Fibroblast of lung (primary cell): ENCODE measurements at regions not wholly inside any gene's neighbourhood (a gene's known extent, or its start where the extent isn't known, plus 50 kb on each side); places are given as distances from the start of the nearest gene placed in this dataset.

Experiments
- DNase-seq, 2 donors: peaks; one replicate each; pipeline versions ENCODE4 v3.0.0 to v3.0.0-alpha.2; 2010; ENCODE audit warnings: low read depth in 2 of 2
- H2AFZ ChIP-seq: 2 replicates; pipeline ENCODE4 v1.5.1; 2012; ENCODE audit warnings: low read length, control low read depth, inconsistent platforms
- H3K27ac ChIP-seq: 2 replicates; pipeline ENCODE4 v1.5.1; 2011; ENCODE audit warnings: low read length, control low read depth; ENCODE audit not compliant: insufficient read depth
- H3K27me3 ChIP-seq: 2 replicates; pipeline ENCODE4 v1.5.1; 2011; ENCODE audit warnings: mild to moderate bottlenecking, low read length; ENCODE audit not compliant: control insufficient read depth, insufficient read depth
- H3K36me3 ChIP-seq: 2 replicates; pipeline ENCODE4 v1.5.1; 2011; ENCODE audit warnings: low read length; ENCODE audit not compliant: control insufficient read depth, insufficient read depth
- H3K4me1 ChIP-seq: 2 replicates; pipeline ENCODE4 v1.5.1; 2011; ENCODE audit warnings: low read length; ENCODE audit not compliant: control insufficient read depth, insufficient read depth; ENCODE audit errors: extremely low read depth
- H3K4me2 ChIP-seq: 2 replicates; pipeline ENCODE4 v1.5.1; 2011; ENCODE audit warnings: low read length, control low read depth; ENCODE audit not compliant: insufficient read depth; ENCODE audit errors: extremely low read depth
- H3K4me3 ChIP-seq, 4 experiments: fragments of 200-600 bp in 1 of 4; sonication (generic) in 1 of 4; replicated peaks in 1 of 4; 2 replicates each; pipeline ENCODE4 v1.5.1; 2011 to 2016; ENCODE audit warnings: low read length in 4 of 4, low read depth in 3 of 4, mild to moderate bottlenecking in 3 of 4, control low read depth in 2 of 4, inconsistent platforms in 1 of 4, mixed read lengths in 1 of 4; ENCODE audit not compliant: insufficient read depth in 1 of 4; ENCODE audit errors: control extremely low read depth in 1 of 4
- H3K79me2 ChIP-seq: 2 replicates; pipeline ENCODE4 v1.5.1; 2012; ENCODE audit warnings: mild to moderate bottlenecking, low read length, inconsistent platforms; ENCODE audit not compliant: control insufficient read depth, insufficient read depth
- H3K9ac ChIP-seq: 2 replicates; pipeline ENCODE4 v1.5.1; 2011; ENCODE audit warnings: mild to moderate bottlenecking, low read length, control low read depth; ENCODE audit not compliant: insufficient read depth
- H3K9me3 ChIP-seq: 2 replicates; pipeline ENCODE4 v1.5.1; 2012; ENCODE audit warnings: low read depth, low read length; ENCODE audit not compliant: control insufficient read depth, insufficient read depth
- H4K20me1 ChIP-seq: 2 replicates; pipeline ENCODE4 v1.5.1; 2011; ENCODE audit warnings: low read length; ENCODE audit not compliant: control insufficient read depth, insufficient read depth; ENCODE audit errors: extremely low read depth
- CTCF ChIP-seq, 2 donors: IDR thresholded peaks in 1 of 2; conservative IDR thresholded peaks in 1 of 2; 1 replicate in 1 of 2; 2 replicates in 1 of 2; pipeline ENCODE4 v1.5.1; 2011 to 2012; ENCODE audit warnings: low read length in 2 of 2, control low read depth in 1 of 2, inconsistent platforms in 1 of 2, low read depth in 1 of 2, mild to moderate bottlenecking in 1 of 2
- EZH2 ChIP-seq: IDR thresholded peaks from 2 replicates; pipeline ENCODE4 v1.5.1; 2012; ENCODE audit warnings: low read length, control low read depth, mild to moderate bottlenecking; ENCODE audit errors: missing control alignments

- Histone ChIP-seq H3K27ac (no peak overlapping the region), H3K9ac (no peak overlapping the region), H3K4me2 (no peak overlapping the region), H3K4me3 (no peak overlapping the region), H3K4me1 (no peaks in the 10 kb centered on the region), H3K9me3 (no peaks in the 10 kb centered on the region), H3K27me3 (no peaks in the 10 kb centered on the region), H4K20me1 (no peaks in the 10 kb centered on the region), H3K79me2 (no peaks in the 10 kb centered on the region), H3K36me3 (no peaks in the 10 kb centered on the region), H2AFZ (no peak overlapping the region)
- DNase-seq: no peak
- TF ChIP-seq CTCF (conservative IDR thresholded peaks at IDR 0.05 in 1 of 2, IDR thresholded peaks at IDR 0.05 in 1 of 2; ENCODE audit: low read depth in 1 of 2, low read length in 2 of 2) (peak; percentile 23 to 71), EZH2 (no peak)
Observed at GRCh38 chr19:28980236-28980868, 232.6 kb downstream of the UQCRFS1 start.

GRCh38 chr19:28977826-28978225, 235.1 kb downstream of the UQCRFS1 start:
- Histone ChIP-seq H3K9me3 (no peaks in the 10 kb centered on the region), H2AFZ (no peak overlapping the region), H3K4me3 (no peak overlapping the region), H3K4me1 (no peaks in the 10 kb centered on the region), H3K4me2 (no peak overlapping the region), H3K9ac (no peak overlapping the region), H3K36me3 (no peaks in the 10 kb centered on the region), H3K27me3 (no peaks in the 10 kb centered on the region), H4K20me1 (no peaks in the 10 kb centered on the region), H3K79me2 (no peaks in the 10 kb centered on the region), H3K27ac (no peak overlapping the region)
- TF ChIP-seq EZH2 (no peak), CTCF (conservative IDR thresholded peaks at IDR 0.05 in 1 of 2, IDR thresholded peaks at IDR 0.05 in 1 of 2; ENCODE audit: low read depth in 1 of 2, low read length in 2 of 2) (no peak)
- DNase-seq: no peak

- no peak overlapping the region for H2AFZ ChIP-seq
- TF ChIP-seq CTCF (conservative IDR thresholded peaks at IDR 0.05 in 1 of 2, IDR thresholded peaks at IDR 0.05 in 1 of 2; ENCODE audit: low read depth in 1 of 2, low read length in 2 of 2) (no peak), EZH2 (no peak)
- DNase-seq: no peak
- no peaks in the 10 kb centered on the region for H3K9me3 ChIP-seq
- H3K4me2 ChIP-seq: no peak overlapping the region
- H3K27ac ChIP-seq: no peak overlapping the region
- H4K20me1 ChIP-seq: no peaks in the 10 kb centered on the region
- H3K36me3 ChIP-seq: no peaks in the 10 kb centered on the region
- peaks cover 2% of the 10 kb centered on the region for H3K4me1 ChIP-seq
- H3K4me3 ChIP-seq: no peak overlapping the region
- no peaks in the 10 kb centered on the region for H3K79me2 ChIP-seq
- H3K27me3 ChIP-seq: no peaks in the 10 kb centered on the region
- no peak overlapping the region for H3K9ac ChIP-seq
Observed at GRCh38 chr19:28972058-28972852, 240.7 kb downstream of the UQCRFS1 start.
